K562 (cell line): ENCODE measurements at regions not wholly inside any gene's neighbourhood (a gene's known extent, or its start where the extent isn't known, plus 50 kb on each side); places are given as distances from the start of the nearest gene placed in this dataset.

Experiments used
- ATAC-seq: fragments of 200-7000 bp; cut with Tn5 transposase; 3 replicates; pipeline ENCODE4 v1.9.1; 2020; ENCODE audit warnings: moderate library complexity
- BruUV-seq: library from RNA; stranded (reverse); fragments of 400-500 nt; replicated peaks from 2 replicates; lab custom pipeline; 2021; lab: Mats Ljungman, UMichigan
- CTCF ChIA-PET: fragments of 300-600 bp; formaldehyde crosslinking; extraction: SDS; loops from one replicate; lab custom pipeline; 2021; ENCODE audit warnings: low intra/inter-chr PET ratio; lab: Yijun Ruan, JAX
- POLR2A ChIA-PET: fragments of 300-600, 350-650 bp; sonication (Branson Sonifier 250); formaldehyde crosslinking; extraction: SDS; loops from one replicate; lab custom pipeline; 2021; ENCODE audit warnings: antibody characterized with exemption, inconsistent platforms; lab: Yijun Ruan, JAX
- DNase-seq, 4 experiments: peaks; one replicate each; pipeline versions ENCODE4 v3.0.0 to v3.0.0-alpha.2; 2011 to 2018; ENCODE audit warnings: low spot score in 3 of 4, mixed read lengths in 3 of 4; ENCODE audit errors: extremely low read depth in 1 of 4
- FAIRE-seq: peaks from 2 replicates; lab custom pipeline; 2011; peaks lifted over from hg19 to GRCh38; lab: Jason Lieb, UNC
- H2AFZ ChIP-seq: 2 replicates; pipeline ENCODE4 v1.6.0; 2011; ENCODE audit warnings: low read depth, low read length, control low read depth, inconsistent platforms
- H3K27ac ChIP-seq: fragments of 200-600 bp; 3 replicates; pipeline ENCODE4 v1.8.0; 2011; ENCODE audit warnings: low read depth, mild to moderate bottlenecking, control low read depth, inconsistent platforms, low read length, moderate library complexity, mixed read lengths; ENCODE audit errors: extremely low read depth
- H3K27me3 ChIP-seq, 2 experiments: fragments of 300-600 bp in 1 of 2; 2 replicates in 1 of 2; 3 replicates in 1 of 2; pipeline versions ENCODE4 v1.6.0 to v1.8.0; 2011; ENCODE audit warnings: inconsistent platforms in 2 of 2, low read length in 2 of 2, mild to moderate bottlenecking in 1 of 2, mixed read lengths in 1 of 2, moderate library complexity in 1 of 2; ENCODE audit not compliant: control insufficient read depth in 2 of 2, insufficient read depth in 2 of 2
- H3K36me3 ChIP-seq: fragments of 300-600 bp; 3 replicates; pipeline ENCODE4 v1.8.0; 2011; ENCODE audit warnings: mild to moderate bottlenecking, low read length, inconsistent platforms; ENCODE audit not compliant: control insufficient read depth, insufficient read depth
- H3K4me1 ChIP-seq, 2 experiments: fragments of 200-600 bp in 1 of 2; replicated peaks in 1 of 2; 2 replicates in 1 of 2; 3 replicates in 1 of 2; pipeline versions ENCODE4 v1.5.1 to v1.8.0; 2011; ENCODE audit warnings: inconsistent platforms in 2 of 2, low read length in 2 of 2, mild to moderate bottlenecking in 1 of 2, mixed read lengths in 1 of 2, moderate library complexity in 1 of 2; ENCODE audit not compliant: control insufficient read depth in 2 of 2, insufficient read depth in 2 of 2
- H3K4me2 ChIP-seq: 2 replicates; pipeline ENCODE4 v1.6.1; 2011; ENCODE audit warnings: low read length, control low read depth, inconsistent platforms, mixed read lengths; ENCODE audit not compliant: insufficient read depth
- H3K4me3 ChIP-seq: fragments of 200-600 bp; sonication (generic), shearing (Covaris generic); 2 replicates; pipeline ENCODE4 v1.5.1; 2016; ENCODE audit warnings: control low read depth, inconsistent platforms
- H3K79me2 ChIP-seq: fragments of 200-600 bp; 3 replicates; pipeline ENCODE4 v1.8.0; 2011; ENCODE audit warnings: low read length, inconsistent platforms; ENCODE audit not compliant: control insufficient read depth, insufficient read depth
- H3K9ac ChIP-seq, 2 experiments: 2 replicates each; pipeline versions ENCODE4 v1.6.0 to v1.6.1; 2011; ENCODE audit warnings: low read depth in 2 of 2, low read length in 2 of 2, control low read depth in 1 of 2, inconsistent platforms in 1 of 2, mild to moderate bottlenecking in 1 of 2, mixed read lengths in 1 of 2; ENCODE audit not compliant: insufficient read depth in 1 of 2
- H3K9me1 ChIP-seq: one replicate; pipeline ENCODE4 v1.6.0; 2011; ENCODE audit warnings: inconsistent platforms, mild to moderate bottlenecking, low read length, moderate library complexity; ENCODE audit not compliant: control insufficient read depth, insufficient read depth
- H3K9me3 ChIP-seq: replicated peaks from 2 replicates; pipeline ENCODE4 v1.5.1; 2011; ENCODE audit warnings: low read depth, low read length, inconsistent platforms; ENCODE audit not compliant: control insufficient read depth, insufficient read depth
- H4K20me1 ChIP-seq: replicated peaks from 2 replicates; pipeline ENCODE4 v1.6.1; 2011; ENCODE audit warnings: low read length, inconsistent platforms, mixed read lengths; ENCODE audit not compliant: control insufficient read depth, insufficient read depth
- BHLHE40 ChIP-seq: IDR thresholded peaks from 2 replicates; pipeline ENCODE4 v1.6.1; 2011; ENCODE audit warnings: low read length, improper control_type of control experiment
- COPS2 ChIP-seq: fragments of 450-650 bp; conservative IDR thresholded peaks from 2 replicates; pipeline ENCODE4 v1.6.1; 2016; ENCODE audit warnings: mild to moderate bottlenecking, moderate library complexity
- E2F6 ChIP-seq, 2 experiments: IDR thresholded peaks; 2 replicates each; pipeline ENCODE4 v1.6.1; 2011; ENCODE audit warnings: borderline replicate concordance in 1 of 2, control low read depth in 1 of 2, low read depth in 1 of 2, low read length in 1 of 2, mild to moderate bottlenecking in 1 of 2, mixed read lengths in 1 of 2, moderate library complexity in 1 of 2; ENCODE audit not compliant: insufficient read depth in 1 of 2, insufficient read length in 1 of 2, poor library complexity in 1 of 2, severe bottlenecking in 1 of 2; ENCODE audit errors: extremely low read depth in 1 of 2
- ETS2 ChIP-seq: IDR thresholded peaks from 2 replicates; pipeline ENCODE4 v1.6.1; 2016; ENCODE audit warnings: borderline replicate concordance, missing genetic modification characterization, mild to moderate bottlenecking, moderate library complexity, missing compliant biosample characterization; ENCODE audit not compliant: poor library complexity, severe bottlenecking
- GTF3C2 ChIP-seq: IDR thresholded peaks from 3 replicates; pipeline ENCODE4 v1.6.1; 2011; ENCODE audit warnings: borderline replicate concordance, mild to moderate bottlenecking, moderate library complexity; ENCODE audit not compliant: insufficient read length; ENCODE audit errors: extremely low read depth
- HDGF ChIP-seq: fragments of 450-650 bp; IDR thresholded peaks from 2 replicates; pipeline ENCODE4 v1.6.1; 2016
- HSF4 ChIP-seq: fragments of 250-450 bp; sonication (Bioruptor Pico); IDR thresholded peaks from 2 replicates; pipeline ENCODE4 v2.1.2; 2022; ENCODE audit warnings: mild to moderate bottlenecking, moderate library complexity, borderline replicate concordance
- NCOA6 ChIP-seq: fragments of 450-650 bp; IDR thresholded peaks from 2 replicates; pipeline ENCODE4 v1.6.1; 2017; ENCODE audit warnings: mild to moderate bottlenecking
- POLR2A ChIP-seq: fragments of 450-650 bp; conservative IDR thresholded peaks from 2 replicates; pipeline ENCODE4 v1.6.1; 2016
- PREB ChIP-seq: sonication (generic); formaldehyde crosslinking; IDR thresholded peaks from 2 replicates; pipeline ENCODE4 v1.8.1; 2023; ENCODE audit warnings: mild to moderate bottlenecking, missing genetic modification reagents
- USF1 ChIP-seq: sonication (generic); formaldehyde crosslinking; IDR thresholded peaks from 2 replicates; pipeline ENCODE4 v1.9.0; 2022; ENCODE audit warnings: mild to moderate bottlenecking, missing genetic modification reagents
- ZBTB1 ChIP-seq: sonication (generic); formaldehyde crosslinking; IDR thresholded peaks from 2 replicates; pipeline ENCODE4 v1.8.1; 2023; ENCODE audit warnings: missing genetic modification reagents, low read depth, mild to moderate bottlenecking, borderline replicate concordance
- ZBTB49 ChIP-seq: sonication (generic); formaldehyde crosslinking; IDR thresholded peaks from 2 replicates; pipeline ENCODE4 v1.8.0; 2022; ENCODE audit warnings: missing genetic modification reagents, mild to moderate bottlenecking, borderline replicate concordance
- WGBS: fragments of 100-300 bp; shearing (Covaris generic); methylation state at CpG from one replicate; pipeline ENCODE4 v1.1.6; 2016; ENCODE audit warnings: low coverage, mixed read lengths; ENCODE audit not compliant: insufficient coverage; ENCODE audit errors: missing lambda C conversion rate; 5-methylcytosine and 5-hydroxymethylcytosine counted together
- in situ Hi-C: fragments of 300-500 bp; cut with MboI; formaldehyde crosslinking; loops from 4 replicates; pipeline ENCODE4 v1.15.0; 2018; ENCODE audit warnings: inconsistent platforms, mixed read lengths
- intact Hi-C: fragments of 100-400 bp; cut with micrococcal nuclease; formaldehyde crosslinking; loops from 2 replicates; pipeline ENCODE4 v1.14.2; 2022

GRCh38 chrX:76026751-76027150 lies 146.1 kb upstream of the PBDC1 start:
- DNase-seq: no peak
- no peak for FAIRE-seq
- Histone ChIP-seq H3K79me2 (no peaks in the 10 kb centered on the region), H3K27ac (no peak overlapping the region), H2AFZ (no peak overlapping the region), H3K4me2 (no peak overlapping the region), H3K9me1 (no peaks in the 10 kb centered on the region), H3K4me1 (peaks cover 0 to 3% of the 10 kb centered on the region in 2 experiments; a peak in 2 of 5 replicates), H3K4me3 (no peak overlapping the region), H3K36me3 (no peaks in the 10 kb centered on the region), H4K20me1 (no peaks in the 10 kb centered on the region), H3K27me3 (no peaks in the 10 kb centered on the region), H3K9me3 (no peaks in the 10 kb centered on the region), H3K9ac (no peak overlapping the region)
- TF ChIP-seq E2F6 (IDR thresholded peaks at IDR 0.05; ENCODE audit: borderline replicate concordance in 1 of 2, extremely low read depth in 1 of 2, insufficient read depth in 1 of 2, insufficient read length in 1 of 2, low read depth in 1 of 2, low read length in 1 of 2, poor library complexity in 1 of 2, severe bottlenecking in 1 of 2) (no peak), ZBTB1 (CRISPR knock-in tag) (no peak), NCOA6 (no peak), HDGF (no peak), USF1 (CRISPR knock-in tag) (no peak), COPS2 (no peak), PREB (CRISPR knock-in tag) (no peak), ZBTB49 (CRISPR knock-in tag) (no peak), BHLHE40 (no peak), POLR2A (no peak), GTF3C2 (no peak), HSF4 (no peak), ETS2 (tag) (no peak)
- ChIA-PET CTCF (no interaction called here), POLR2A (no interaction called here)
- in situ Hi-C loops: no loop called here
- no peak for ATAC-seq
- BruUV-seq: no TSS peak
- WGBS: 10% methylated on average over 3 of the region's 3 CpGs
- intact Hi-C loops: no loop called here
